Epithelial cell of esophagus (primary cell): ENCODE measurements at regions not wholly inside any gene's neighbourhood (a gene's known extent, or its start where the extent isn't known, plus 50 kb on each side); places are given as distances from the start of the nearest gene placed in this dataset.

Source experiments
- DNase-seq: peaks from one replicate; pipeline ENCODE4 v3.0.0; 2010; ENCODE audit warnings: low read depth
- H3K4me3 ChIP-seq: 2 replicates; pipeline ENCODE4 v1.5.1; 2011; ENCODE audit warnings: mild to moderate bottlenecking, low read length, control low read depth
- CTCF ChIP-seq: IDR thresholded peaks from 2 replicates; pipeline ENCODE4 v1.5.1; 2011; ENCODE audit warnings: low read depth, mild to moderate bottlenecking, low read length, control low read depth, inconsistent platforms; ENCODE audit not compliant: insufficient read depth; ENCODE audit errors: missing control alignments

- TF ChIP-seq CTCF: no peak
- no peak for DNase-seq
- H3K4me3 ChIP-seq: no peak overlapping the region
Measured at GRCh38 chr6:23357185-23357766, 768.7 kb upstream of the NRSN1 start.

- DNase-seq: no peak
- TF ChIP-seq CTCF: no peak
- no peak overlapping the region for H3K4me3 ChIP-seq
Measured at GRCh38 chr6:23365732-23366131, 760.3 kb upstream of the NRSN1 start.

GRCh38 chr6:23367311-23367710, 758.7 kb upstream of the NRSN1 start:
- DNase-seq: no peak
- TF ChIP-seq CTCF: no peak

GRCh38 chr6:23368557-23368956, 757.5 kb upstream of the NRSN1 start:
- no peak for DNase-seq
- H3K4me3 ChIP-seq: no peak overlapping the region
- TF ChIP-seq CTCF: no peak

More at GRCh38 chr6:23367311-23367710, 758.7 kb upstream of the NRSN1 start:
- no peak overlapping the region for H3K4me3 ChIP-seq

GRCh38 chr6:23370051-23370450, 756.0 kb upstream of the NRSN1 start:
- no peak for TF ChIP-seq CTCF
- H3K4me3 ChIP-seq: no peak overlapping the region
- no peak for DNase-seq

GRCh38 chr6:23371132-23371915, 754.7 kb upstream of the NRSN1 start:
- no peak for DNase-seq
- H3K4me3 ChIP-seq: no peak overlapping the region
- TF ChIP-seq CTCF: no peak
